HG03520 (cell line): ENCODE measurements at regions not wholly inside any gene's neighbourhood (a gene's known extent, or its start where the extent isn't known, plus 50 kb on each side); places are given as distances from the start of the nearest gene placed in this dataset.

ENCODE experiments used
- ATAC-seq: cut with Tn5 transposase; IDR thresholded peaks from one replicate; pipeline ENCODE4 v1.9.1; 2021; ENCODE audit warnings: mild to moderate bottlenecking, moderate library complexity; ENCODE audit not compliant: unreplicated experiment

- no peak for ATAC-seq
These were observed 73.2 kb downstream of the GPR37 start for GRCh38 chr7:124692425-124692824.

GRCh38 chr7:124690840-124691239 lies 74.8 kb downstream of the GPR37 start:
- no peak for ATAC-seq

DNA sequence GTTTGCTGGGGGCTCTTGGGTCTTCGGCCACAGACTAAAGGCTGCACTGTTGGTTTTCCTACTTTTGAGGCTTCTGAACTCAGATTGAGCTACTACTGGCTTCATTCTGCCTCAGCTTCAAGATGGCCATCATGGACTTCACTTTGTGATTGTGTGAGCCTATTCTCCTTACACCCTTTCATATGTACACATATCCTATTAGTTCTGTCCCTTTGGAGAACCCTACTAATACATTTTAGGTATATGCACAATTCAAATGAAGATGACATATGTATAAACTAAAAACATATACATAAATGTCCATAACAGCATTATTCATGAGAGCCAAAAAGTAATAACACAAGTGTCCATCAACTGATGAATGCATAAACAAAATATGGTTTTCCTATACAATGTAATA lies 75.7 kb downstream of the GPR37 start:
- ATAC-seq, result no peak

DNA sequence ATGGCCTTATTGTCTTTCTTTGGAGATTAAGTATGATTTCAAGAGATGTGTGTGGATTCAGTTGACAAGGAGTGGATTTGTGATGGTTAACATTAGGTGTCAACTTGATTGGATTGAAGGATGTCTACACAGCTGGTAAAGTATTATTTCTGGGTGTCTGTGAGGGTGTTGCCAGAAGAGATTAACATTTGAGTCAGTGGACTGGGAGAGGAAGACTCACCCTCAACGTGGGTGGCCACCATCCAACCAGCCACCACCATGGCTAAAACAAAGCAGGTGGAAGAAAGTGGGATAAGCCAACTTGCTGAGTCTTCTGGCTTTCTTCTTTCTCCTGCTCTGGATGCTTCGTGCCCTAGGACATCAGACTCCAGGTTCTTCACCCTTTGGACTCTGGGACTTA lies 76.1 kb downstream of the GPR37 start:
- ATAC-seq, result no peak

GRCh38 chr7:124688991-124689390 lies 76.6 kb downstream of the GPR37 start:
- no peak for ATAC-seq

- ATAC-seq, result no peak
These were observed 78.9 kb downstream of the GPR37 start for GRCh38 chr7:124686543-124687171.

DNA sequence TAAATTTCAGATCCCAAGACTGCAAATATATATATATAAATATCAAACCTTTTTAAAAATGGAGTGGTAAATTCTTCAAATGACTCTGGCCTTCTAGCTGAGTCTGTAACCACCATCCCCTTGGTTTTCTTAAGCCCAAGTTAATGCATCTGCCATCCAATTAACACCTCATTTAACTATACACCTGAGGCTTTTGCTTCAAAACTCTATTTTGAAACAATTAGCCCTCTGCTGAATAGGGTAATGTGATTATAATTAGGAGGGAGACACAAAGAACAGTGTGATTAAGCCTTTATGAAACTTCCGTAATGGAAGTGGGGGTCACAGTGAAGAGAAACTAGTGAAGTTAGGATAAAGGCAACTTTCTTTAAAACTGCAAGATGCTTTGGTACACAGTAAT lies 83.6 kb downstream of the GPR37 start:
- no peak for ATAC-seq

GRCh38 chr7:124680304-124680703 lies 85.3 kb downstream of the GPR37 start:
- no peak for ATAC-seq

GRCh38 chr7:124679586-124680225 lies 85.9 kb downstream of the GPR37 start:
- no peak for ATAC-seq

DNA sequence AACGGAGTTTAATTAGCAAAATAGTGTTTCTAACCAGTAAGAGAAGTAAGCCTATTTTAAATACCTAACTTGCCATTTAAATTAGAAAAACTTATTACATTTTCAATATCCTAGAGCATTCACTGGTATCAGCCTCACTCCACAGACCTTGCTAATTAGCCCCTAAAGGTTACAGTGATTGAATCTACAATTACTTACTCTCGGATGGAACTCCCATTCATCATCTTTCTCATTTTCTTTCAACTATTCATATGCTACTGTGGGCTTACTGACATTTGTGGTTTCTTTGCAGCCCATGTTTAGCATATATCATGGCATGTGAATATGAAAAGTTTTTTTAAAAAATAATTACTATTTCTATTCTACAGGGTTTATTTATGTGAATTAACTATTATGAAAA lies 86.4 kb downstream of the GPR37 start:
- ATAC-seq, result no peak

- no peak for ATAC-seq
These were observed 91.1 kb downstream of the GPR37 start for GRCh38 chr7:124674451-124674850.

DNA sequence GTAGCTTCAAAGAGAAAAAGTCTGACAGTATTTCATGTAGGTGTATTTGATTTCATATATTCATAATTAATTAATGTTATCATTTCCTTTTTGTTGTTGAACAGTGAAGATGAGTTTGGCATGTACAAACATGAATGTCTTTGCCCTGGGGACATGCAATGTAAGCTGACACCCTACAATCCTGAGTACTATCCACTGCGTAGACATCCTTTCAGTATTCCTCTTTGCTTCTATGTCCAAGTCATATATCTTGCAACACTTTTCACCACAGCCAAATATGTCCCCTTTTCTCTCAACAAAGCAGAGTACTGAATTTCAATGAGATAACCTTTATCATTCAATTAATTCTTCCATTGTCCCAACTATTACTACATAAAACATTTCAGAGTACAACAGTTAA lies 93.6 kb downstream of the GPR37 start:
- no peak for ATAC-seq

DNA sequence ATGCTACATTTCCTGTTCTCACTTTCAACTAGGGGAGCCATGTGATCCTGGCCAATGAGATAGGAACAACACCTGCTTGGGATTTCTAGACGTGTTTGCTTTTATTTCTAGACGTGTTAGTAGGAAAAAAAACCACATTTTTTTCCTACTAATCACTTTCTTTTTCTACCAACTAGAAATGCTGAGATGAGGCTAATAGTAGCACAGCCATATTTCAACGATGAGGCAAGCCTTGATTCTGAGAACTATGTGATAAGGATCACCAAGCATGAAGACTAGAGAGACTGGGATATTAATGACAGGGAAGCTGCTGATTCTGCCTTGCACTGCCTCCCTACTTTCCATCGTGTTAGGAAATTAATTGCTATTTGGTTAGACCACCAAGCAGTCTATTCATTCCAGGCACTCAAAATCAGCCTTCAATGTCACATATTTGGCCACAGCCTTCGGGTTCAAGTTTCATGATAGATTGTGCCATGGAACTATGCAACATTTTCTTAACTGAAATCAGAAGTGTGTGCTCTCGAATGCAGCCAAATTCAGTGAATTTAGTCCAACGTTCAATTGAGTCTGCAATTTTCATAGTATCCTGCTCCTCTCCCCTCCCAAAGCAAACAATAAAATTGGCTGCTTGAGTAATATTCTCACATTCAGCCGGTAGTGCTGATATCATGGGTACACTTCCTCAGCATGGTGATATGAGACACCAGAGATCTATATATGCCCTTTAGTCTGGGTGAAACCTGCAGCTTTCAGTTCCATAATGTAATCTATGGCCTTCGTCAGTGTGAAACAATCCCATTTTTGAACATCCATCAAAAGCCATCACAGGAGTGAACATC lies 98.1 kb downstream of the GPR37 start:
- no peak for ATAC-seq

GRCh38 chr7:124662937-124663336 lies 102.7 kb downstream of the GPR37 start:
- no peak for ATAC-seq

GRCh38 chr7:124662372-124662771 lies 103.2 kb downstream of the GPR37 start:
- no peak for ATAC-seq

- no peak for ATAC-seq
These were observed 109.6 kb downstream of the GPR37 start for GRCh38 chr7:124655990-124656389.

DNA sequence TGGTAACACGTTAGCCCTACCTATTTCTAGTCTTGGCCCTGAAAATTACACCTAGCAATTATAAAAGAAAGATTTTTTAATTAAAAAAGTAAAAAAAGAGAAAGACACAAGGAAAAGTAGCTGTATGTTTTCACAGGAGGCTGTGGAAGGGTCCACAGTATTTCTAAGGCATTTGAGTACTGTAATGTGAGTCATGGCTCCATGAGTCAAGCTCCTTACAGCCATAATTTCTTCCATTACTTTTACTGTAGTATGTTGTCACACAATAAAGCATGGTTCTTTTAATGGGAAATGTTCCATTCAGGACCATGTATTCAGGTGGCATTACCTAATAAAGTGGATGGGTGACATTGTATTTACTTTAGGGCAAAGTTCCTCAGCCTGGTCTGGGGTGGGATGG lies 113.4 kb downstream of the GPR37 start:
- ATAC-seq, result no peak

GRCh38 chr7:124651136-124651535 lies 114.5 kb downstream of the GPR37 start:
- ATAC-seq, result no peak

DNA sequence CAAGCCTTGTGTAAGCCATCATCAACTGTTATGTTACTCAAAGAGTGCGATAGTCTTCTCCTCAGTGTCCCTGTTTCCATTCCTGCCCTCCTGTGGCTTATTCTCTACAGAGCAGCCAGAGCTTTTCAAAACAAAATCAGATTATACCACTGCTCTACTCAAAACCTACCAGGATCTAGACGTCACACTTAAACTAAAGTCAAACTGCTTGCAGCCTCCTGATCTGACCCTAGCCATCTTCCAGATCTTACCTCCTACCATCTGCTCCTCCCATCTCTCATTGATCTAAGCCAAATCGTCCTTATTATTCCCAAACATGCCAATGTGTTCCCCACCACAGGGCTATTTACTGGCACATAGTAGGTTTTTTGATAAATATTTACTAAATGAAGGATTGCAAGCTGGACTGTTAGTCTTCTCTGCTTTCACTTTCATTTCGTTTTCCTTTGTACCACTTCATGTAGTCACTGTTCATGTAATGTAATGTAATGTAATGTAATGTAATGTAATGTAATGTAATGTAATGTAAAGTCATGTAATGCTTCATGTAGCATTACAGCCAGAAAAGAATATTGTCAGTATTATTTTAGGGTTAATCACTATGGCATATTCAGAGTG lies 116.1 kb downstream of the GPR37 start:
- no peak for ATAC-seq

- no peak for ATAC-seq
These were observed 117.8 kb downstream of the GPR37 start for GRCh38 chr7:124647630-124648306.

- ATAC-seq, result no peak
These were observed 119.9 kb downstream of the GPR37 start for GRCh38 chr7:124645704-124646103.
